NCI-H1105 (cell line): ENCODE measurements at regions not wholly inside any gene's neighbourhood (a gene's known extent, or its start where the extent isn't known, plus 50 kb on each side); places are given as distances from the start of the nearest gene placed in this dataset.
A peak's percentile ranks its signal among the peaks of the same experiment; 100 is the strongest.

Source experiments
- DNase-seq: peaks from one replicate; lab custom pipeline; 2025; lab: John Stamatoyannopoulos, UW

DNA sequence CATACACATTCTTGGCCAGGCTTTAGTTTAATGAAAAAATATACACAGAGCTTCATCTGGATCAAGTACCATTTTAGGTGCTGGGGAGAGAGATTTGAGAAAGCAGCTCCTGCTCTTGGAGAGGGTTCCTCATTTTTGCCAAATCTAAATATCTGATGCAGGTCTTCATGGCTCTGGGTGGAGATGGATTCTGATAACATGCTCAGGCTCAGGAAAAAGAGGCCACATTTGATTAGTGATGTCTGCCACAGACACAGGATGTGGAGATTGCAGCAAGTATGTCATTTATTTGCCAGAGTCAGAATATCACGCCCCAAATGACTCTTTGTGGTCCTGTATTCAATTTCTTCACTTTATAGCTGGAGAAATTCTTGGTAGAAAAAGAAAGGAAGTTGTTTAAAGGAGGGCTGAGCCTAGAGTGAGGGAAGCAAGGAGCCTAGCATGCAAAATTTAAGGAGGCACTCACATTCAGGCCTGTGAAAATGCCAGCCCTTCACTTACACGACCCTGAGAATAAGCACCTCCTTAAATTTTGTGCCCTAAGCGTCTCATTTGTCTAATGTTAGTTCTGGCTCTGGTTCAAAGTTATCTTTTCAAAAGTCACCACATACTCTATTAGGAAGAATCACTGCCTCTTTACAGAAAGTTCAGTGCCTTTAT is 492.9 kb upstream of the TBX3 start:
- DNase-seq, result no peak

DNA sequence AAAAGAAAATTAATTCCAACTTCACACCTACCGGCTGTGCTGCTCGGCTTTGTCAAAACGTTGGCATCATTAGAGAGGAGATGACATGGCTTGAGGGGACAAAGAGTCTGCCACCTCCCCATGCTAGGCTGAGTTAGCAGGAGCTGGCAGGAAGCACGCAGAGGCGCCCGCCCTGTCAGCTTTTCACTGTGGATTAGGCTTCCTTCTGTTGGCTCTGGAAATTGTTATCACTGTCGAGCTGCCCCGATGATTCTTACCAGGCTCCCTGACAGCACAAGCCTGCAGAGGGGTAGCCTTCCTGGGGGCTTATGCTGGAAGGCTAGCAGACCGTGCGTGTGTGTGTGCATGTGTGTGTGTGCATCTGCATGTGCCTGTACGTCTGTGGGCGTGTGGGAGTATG is 490.9 kb upstream of the TBX3 start:
- no peak for DNase-seq

DNA sequence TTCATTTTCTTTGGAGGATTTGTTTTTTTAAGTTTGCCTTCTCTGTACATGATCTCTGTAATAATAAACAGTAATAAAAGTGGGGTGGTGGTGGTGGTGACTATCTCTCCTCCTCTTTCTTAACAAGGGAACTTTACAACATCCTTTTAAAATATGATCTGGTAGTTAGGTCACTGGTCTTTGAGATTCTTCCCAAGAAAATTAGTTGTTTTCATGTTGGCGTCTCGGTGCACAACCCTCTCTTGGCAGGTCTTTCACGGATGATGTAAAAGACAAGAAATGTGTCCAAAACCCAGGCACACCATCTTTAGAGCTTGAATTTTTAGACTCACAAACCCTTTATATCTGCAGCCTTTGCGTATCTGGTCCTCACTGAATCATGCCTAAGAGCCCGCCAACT is 488.5 kb upstream of the TBX3 start:
- no peak for DNase-seq

DNA sequence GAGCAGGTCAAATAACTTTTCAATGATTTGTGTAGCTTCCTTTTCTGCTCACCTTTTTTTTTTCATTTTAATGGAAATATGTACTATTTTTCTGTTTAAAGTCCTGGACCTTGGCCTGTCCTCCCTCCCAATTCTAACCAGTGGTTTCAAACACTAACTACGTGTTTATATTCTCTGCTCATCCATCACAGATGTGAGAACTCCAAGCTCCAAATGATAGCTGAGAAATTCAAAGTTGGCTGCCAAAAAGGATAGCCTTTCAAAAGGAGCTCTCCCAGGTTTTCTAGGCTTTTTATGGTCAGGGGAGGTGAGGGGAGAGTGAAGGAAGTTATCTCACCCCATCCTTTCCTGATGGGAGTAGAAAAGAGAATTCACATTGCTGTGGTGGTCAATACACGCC is 486.0 kb upstream of the TBX3 start:
- DNase-seq, result no peak

DNA sequence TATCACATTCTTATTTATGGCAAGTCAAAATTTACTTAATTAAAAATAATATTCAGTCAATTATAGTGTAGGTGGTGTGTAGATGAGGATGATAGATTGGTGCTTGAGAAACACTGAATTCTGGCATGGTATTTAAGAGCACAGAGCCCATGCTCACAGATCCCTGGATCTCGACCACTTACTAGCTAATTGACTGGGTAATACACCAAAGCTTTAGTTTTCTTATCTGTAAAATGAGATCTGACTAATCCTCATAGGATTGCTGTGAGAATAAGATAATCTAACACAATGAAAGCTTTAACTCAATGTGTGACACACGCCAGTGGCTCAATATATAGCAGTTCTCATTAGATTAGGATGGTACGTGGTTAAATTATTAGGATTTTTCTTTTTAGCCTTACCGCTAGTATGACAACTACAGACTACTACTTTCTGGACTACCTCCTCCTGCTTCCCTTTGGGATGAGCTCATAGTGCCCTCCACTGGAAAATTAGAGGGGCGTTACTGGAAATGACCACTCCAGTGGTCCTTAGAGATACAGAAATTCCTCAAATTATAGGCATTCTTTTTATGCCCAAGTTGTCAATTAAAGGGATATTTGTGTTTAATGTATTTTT is 482.8 kb upstream of the TBX3 start:
- no peak for DNase-seq

DNA sequence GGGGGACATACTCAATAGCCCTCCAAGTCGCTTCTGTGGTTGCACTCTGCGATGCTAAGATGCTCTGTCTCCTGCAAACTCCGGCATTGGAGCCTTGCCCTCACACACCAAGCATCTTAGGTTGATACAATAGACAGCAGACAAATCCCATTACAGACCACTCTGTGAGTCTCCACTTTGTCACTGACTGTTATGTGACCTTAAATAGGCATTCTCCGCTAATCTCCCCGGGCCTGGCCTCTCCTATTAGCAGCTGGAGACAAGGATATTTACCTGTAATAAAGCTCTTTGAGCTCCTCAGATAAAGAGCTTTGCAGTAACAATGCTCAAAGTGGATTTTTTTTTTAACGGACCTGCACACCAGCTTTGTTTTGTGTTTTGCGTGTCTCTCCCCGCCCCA is 479.7 kb upstream of the TBX3 start:
- peak; percentile 67 for DNase-seq

DNA sequence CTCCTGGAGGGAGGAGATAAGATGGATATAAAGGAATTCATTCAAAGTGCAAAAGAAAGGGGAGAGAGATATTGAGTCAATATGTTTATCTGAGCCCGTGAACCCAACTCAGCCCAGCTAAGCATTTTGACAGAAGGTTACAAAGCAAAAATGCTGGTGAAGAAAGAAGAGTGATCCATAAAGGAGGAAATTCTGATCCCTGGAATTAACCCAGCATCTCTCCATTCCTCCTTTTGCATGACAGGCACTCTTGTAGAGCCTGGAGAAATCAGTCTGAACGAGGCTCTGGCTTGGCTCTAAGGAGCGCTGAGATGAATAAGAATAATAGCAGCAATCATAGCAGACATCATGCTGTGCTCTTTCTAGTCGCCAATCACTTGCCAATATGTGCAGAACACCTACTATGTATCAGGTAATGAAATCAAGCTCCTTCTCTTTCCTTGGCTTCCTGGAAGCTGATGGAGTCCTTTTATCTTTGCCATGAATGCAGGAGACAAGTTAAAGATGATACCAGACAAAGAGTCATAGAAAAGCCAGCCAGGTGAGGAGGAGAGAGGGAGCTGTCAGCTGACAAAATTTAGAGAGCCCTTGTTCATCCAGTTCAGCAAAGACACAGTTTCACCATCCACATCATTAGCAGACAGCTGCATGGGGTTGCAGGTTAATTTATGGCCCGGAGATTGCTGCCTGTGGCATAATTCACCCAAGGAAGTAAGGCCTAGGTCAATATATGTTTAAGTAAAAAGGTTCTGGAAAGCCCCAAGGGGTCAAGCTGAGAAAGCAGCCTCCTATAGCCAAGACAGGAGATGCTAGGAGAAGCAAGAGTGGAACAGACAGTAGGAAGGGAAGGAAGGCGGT is 476.5 kb upstream of the TBX3 start:
- DNase-seq, result peak; percentile 36

DNA sequence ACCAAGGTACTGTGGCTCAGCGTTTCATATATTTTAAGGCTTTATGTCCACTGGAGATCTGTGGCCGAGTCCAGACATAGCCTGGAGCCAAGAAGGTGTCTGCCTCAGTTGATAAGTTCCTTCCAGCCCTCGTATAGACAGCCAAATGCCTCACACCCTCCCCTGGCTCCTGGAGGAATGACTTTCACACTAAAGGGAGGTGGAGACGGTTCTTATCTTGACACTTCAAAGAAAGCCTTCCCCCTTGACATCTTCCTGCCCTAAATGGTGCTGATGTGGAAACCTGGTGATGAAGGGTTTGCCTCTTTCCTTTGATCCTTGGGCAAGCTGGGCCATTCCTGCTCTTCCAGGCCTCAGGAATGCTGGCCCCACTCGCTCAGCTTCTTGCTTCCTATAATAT is 474.8 kb upstream of the TBX3 start:
- no peak for DNase-seq

DNA sequence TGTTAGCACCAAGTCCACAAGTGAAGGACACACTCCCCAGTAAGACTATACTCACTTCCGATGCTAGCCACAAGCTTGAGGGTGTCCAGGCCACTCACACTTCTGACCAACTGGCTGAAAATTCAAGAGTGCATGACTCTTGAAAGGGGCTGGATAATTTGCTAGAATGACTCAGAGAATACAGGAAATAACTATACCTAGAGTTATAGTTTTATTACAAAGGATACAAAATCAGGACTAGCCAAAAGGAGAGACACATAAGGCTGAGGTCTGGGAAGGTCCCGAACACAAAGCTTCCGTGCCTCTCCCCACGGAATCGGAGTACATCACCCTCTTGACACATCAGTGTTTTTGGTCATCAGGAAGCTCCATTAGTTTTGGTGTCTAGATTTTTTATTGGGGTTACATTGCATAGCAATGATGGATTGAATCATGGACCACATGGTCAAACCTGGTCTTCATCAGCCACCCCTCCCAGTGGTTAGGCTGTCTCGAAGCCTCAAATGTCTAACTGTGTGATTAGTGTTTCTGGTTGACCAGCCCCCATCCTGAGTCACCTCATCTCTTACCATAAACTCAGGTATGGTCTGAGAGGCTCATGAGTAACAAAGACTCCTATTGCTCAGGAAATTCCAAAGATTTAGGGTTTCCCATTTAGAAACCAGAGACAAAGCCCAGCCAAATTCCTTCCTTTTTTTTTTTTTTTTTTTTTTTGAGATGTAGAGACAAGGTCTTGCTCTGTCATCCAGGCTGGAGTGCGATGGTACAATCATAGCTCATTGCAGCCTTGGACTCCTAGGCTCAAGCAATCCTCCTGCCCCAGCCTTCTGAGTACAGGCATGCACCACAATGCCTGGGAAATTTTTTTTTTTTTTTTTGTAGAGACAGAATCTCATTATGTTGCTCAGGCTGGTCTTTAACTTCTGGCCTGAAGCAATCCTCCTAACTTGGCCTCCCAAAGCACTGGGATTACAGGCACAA is 472.0 kb upstream of the TBX3 start:
- DNase-seq, result no peak

DNA sequence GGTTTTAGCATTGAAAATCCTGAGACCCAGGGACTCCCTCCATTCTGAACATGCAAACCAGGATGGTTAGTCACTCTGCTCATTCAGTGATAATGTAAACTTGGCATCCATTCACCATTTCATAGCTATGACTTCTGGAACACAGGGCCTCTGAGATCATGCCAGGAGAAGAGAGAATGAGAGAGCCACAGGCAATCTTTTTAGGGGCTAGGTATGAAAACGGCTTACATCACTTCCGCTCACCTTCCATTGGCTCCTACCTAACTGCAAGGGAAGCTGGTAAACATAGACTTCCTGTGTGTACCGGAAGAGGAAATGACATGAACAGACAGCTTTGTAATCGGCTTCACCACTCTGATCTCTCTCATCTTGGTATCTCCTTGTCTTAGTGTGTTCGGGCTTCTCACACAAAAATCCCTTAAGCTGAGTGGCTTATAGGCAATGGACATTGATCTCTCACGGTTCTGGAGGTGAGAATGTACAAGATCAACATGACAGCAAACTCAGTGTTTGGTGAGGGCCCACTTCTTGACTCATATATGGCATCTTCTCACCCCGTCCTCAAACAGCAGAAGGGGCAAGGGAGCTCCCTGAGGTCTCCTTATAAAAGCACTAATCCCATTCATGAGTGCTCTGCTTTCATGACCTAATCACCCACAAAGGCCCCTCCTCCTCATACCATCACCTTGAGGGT is 465.9 kb upstream of the TBX3 start:
- DNase-seq, result no peak

DNA sequence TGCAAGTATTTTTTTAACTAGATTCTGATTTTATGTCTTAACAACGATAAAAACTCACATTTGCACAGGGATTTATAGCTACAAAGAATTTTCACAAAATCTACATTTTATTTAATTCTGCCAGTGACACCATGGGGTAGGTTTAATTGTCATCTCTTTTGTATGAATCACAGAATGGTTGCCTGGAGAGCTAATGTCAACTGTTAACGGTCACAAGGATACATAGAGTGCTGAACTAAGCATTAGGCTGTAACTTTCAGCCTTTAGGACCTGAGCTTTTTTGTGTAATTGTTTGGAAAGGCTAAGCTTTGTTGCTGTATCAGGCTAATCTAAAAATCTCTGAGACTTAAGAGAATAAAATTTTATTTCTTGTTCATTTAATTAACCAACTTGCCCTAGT is 465.3 kb upstream of the TBX3 start:
- DNase-seq, result no peak

DNA sequence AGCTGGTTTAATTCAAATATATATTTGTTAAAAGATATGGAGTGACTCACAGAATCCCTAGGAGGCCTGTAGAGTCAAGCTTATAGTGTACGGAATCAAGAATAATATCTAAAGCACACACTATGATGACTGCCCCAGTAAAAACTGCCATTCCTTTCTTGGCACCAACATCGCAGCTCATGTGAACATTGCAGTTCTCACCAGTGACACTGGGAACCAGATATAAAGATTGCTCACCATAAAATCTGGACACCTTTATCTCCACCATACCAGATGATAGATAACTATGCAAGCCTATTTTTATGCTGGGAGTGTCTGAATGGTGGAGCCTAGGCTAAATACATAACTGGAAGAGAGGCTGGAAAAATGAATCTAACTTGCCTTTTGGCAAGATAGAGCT is 463.9 kb upstream of the TBX3 start:
- DNase-seq, result no peak

DNA sequence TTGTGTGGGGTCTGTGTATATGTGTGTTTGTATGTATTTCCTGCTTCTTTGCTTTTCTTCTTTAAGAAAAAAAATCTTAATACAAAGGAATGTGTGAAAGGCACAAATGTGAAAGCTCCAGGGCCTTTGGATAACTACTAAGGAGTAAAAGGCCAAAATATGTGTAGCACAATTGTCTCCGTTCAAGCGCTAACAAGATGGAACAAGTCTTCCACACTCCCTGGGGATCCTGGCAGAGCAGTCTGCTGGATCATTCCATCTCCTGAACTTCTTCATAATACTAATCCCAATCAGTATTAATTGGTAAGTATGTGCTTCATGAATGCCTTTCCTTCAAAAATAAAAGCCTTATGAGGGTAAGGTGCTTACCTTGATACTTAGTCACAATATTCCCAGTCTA is 462.5 kb upstream of the TBX3 start:
- DNase-seq, result no peak

DNA sequence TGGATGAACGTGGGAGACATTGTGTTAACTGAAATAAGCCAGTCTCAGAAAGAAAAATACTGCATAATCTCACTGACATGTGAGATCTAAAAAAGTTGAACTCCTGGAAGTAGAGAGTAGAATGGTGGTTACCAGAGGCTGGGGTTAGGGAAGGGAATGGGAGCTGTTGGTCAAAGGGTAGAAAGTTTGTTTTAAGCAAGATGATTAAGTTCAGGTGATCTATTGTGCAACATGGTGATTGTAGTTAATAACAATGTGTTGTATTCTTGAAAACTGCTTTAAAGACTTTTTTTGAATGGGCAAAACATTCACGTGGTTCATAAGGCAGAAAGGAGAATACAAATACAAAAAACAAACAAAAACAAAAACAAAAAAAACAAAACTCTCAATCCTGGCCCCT is 460.4 kb upstream of the TBX3 start:
- DNase-seq, result no peak

DNA sequence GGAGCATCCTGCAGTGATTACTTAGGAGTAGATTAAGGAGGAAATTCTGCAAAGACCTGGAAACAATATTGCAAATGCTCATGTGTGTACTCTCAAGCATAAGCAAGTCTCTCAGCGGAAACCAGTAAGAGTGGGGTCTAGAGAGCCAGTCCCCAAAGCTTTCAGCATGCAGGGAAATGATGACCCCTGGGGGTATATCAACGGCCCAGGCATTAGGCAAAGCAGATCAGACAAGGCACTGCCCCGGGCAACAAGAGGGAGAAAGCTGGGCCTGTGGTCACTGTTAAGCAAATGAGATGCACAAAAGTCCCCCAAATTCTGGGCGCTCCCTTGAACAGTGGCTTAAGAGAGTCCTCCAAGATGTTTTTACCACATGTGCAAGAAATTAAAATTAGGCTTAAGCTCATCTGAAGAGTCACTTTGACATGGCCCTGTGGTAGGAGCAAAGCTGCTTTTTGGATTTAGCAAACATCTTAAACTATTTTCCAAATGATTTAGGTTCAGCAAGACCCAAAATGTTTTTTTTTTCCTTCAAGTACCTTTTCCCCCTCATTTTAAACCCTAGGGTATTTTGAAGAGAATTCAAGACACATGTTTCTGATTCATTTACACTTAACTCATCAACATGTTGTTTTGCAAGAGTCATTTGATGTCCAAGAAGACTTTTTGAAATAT is 457.1 kb upstream of the TBX3 start:
- no peak for DNase-seq

DNA sequence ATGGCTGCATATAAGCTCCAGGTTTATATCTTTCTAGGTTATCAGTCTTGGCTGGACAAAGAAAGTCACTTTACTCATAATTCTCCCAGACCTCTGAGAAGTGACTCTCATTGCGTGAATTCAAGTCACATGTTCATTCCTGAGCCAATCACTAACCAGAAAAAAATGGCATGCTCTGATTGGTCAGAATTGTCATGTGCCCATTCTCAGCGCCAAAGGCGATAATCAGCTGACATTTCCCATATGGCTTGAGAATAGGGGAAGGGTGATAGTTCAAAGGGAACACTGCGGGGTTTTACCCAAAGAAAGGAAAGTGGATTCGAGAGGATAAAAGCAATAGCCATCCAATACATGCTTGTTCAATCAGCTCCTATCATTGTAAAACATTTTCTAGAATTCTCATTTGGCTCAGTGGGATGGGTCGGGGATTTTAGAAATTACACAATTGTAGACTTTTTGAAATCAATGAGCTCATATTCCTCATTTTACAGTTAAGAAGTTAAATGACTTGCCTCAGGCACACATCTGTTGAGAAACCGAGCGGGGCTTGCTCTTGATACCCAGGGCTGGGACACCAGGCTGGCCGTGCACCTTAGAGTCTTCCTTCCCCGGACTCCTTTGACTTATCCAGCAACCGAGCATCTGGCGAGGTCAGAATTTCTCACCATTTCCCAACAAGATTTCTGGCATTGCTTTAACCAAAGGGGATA is 454.0 kb upstream of the TBX3 start:
- DNase-seq, result no peak

DNA sequence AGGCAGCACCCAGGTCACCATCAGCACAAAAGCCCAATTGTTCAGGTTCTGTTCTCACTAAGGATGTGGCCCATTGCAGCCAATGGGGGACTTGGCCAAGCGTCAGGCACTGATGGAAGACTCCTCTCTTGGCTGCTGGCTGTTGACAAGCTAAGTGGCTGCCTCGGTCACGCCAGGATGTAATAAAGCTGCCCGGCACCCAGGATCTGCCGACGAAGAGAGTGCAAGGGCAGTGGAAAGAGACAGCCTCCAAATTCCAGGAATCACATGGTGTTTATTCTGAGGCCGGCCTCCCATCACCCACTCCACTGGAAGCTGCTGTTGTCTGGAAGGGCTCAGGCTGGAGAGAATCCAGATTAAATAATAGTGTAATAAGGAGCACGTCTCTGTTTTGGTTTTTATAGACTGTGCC is 451.8 kb upstream of the TBX3 start:
- peak; percentile 93 for DNase-seq

DNA sequence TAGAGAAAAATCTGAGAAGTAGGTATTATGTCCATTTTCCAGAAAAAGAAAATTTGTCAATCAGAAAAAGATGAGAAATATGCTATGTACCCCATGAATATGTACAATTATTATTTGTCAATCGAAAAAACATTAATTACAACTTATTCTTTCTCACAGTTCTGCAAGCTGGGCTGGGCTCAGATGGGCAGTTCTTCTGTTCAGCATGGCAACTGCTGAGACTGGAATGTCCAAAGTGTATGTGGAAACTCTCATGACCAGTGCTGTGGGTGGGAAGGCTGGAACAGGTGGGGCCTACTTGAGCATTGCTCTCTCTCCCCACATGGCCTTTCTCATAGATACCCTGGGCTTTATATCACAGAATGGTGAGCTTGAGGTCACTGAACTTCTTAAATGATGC is 450.3 kb upstream of the TBX3 start:
- DNase-seq, result no peak

DNA sequence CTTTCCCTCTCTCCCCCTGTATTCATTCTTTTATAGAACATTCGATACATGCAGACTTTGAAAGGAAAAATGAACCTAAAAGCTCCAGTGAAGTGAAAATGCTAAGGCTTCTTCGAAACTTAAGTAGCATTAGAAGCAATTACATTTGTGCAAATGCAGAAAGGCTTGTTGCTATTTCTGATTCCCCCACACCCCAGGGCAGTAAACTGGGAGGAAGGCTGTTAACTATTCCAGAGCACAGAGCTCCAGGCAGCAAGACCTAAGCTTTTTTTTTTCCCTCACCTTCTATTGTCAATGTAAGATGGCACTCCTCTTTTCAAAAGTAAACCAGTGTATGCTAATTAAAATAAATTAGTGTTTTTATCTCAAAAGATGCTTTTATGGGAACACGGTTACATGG is 448.9 kb upstream of the TBX3 start:
- DNase-seq, result no peak

DNA sequence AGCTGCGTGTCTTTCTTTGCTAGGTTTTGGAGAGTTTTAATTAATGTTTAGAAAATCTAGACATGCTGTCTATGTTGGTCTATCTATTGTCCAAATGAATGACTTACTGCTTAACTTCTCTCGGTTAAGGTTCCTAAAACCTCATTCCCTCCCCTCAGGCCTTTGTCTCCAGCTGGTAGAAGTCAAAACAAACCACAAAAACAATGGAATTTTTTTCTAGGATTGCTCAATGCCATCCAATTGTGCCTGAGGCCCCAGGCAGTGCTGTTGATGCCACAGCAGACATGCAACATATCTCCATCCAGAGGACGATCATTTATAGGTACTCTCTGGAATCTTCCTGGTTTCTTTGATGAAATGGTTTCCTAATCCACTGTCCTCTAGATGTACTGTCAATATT is 448.2 kb upstream of the TBX3 start:
- no peak for DNase-seq
